ENCODE measurements at regions not wholly inside any gene's neighbourhood (a gene's known extent, or its start where the extent isn't known, plus 50 kb on each side); places are given as distances from the start of the nearest gene placed in this dataset.
A peak's percentile ranks its signal among the peaks of the same experiment; 100 is the strongest.

DNA sequence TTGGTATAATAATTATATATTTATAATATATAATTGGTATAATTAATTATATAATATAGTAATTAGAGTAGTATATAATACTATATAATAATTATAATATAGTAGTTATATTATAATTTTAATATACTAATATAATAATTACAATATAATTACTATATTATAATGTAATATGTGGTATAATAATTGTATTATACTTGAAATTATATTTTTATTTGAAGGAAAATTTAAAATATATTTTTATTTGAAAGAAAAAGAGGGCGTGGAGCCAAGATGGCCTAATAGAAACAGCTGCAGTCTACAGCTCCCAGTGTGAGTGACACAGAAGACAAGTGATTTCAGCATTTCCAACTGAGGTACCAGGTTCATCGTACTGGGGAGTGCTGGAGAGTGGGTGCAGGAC, 365.9 kb downstream of the MMUT start:
- DNase-seq, result no peak

DNA sequence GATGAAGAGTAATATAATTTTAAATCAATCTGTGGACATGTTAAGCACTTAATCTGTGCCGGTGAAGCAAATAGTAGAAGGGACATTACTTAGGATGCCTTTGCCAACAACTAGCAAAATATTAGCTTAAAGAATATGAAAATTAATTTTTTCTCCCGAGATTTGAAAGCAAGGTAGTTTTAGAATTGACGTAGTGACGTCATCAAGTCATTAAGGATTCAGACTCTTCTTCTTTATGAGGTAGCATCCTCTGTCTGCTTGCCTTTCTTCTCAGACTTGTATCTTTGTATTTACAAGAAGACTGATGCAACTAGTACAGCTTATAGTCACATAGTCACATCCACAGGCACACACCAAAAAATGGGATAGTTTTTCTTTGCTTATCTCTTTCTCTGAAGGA, 374.4 kb downstream of the MMUT start:
- DNase-seq, result no peak

DNA sequence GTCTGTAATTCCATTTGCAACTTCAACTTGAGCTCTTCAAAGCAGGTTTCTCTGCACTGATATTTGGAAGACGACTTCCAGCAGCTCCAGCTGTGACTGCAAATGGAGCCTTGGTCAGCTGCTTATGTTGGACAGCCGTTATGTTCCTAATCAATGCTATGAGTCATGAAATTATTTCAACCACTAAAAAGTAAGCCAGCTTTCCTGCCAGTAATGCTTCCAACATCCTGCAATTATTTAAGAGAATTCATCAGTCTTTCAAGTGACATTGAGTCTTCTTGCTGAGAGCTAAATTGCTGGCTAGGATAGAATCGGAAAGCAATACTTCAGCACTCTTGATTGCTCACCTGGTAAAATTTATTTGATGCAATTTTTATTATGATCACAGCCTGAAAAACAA, 375.7 kb downstream of the MMUT start:
- DNase-seq, result peak in 2 of 3 experiments; percentile 41 to 76

DNA sequence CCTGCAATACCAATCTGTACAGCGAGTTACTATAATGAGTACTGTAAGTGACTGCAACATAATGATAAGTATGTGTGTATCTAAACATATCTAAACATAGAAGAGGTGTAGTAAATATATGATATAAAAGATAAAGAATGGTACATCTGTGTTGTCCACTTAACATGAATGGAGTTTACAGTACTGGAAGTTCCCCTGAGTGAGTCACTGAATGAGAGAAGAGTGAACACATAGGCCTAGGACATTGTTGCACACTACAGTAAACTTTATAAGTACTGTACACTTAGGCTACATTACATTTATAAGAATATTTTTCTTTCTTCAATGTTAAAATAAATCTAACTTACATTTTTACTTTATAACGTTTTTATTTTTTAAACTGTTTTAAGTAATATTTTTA, 380.4 kb downstream of the MMUT start:
- DNase-seq, result no peak

DNA sequence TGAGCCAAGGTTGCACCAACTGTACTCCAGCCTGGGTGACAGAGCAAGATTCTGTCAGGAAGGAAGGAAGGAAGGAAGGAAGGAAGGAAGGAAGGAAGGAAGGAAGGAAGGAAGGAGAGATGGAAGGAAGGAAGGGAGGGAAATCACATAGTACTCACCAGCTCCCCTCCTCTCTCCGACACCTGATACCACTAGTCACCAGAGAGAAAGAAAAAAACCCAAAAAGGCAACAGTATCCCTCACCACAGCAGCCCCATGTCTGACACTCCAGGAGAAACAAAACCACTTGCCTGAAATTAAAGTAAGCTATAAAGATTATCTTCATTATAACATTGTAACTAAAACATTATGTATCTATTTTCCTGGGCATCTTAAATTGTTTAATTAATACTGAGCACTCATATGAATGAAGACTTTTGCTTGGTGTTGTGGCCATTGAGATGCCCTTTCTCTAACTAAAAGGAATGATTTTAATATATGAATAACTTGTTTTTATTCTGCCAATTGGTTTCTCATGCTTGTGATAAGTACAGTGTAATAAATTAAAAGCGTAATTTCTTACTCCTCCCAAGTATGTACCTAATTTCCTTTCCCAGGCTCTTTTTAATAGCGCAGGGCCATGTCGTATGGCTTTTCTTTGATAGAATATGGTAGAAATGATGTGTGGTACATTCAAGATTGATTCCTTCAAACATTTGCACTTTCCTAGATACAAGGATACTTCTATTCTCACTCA, 390.0 kb downstream of the MMUT start:
- no peak for DNase-seq

DNA sequence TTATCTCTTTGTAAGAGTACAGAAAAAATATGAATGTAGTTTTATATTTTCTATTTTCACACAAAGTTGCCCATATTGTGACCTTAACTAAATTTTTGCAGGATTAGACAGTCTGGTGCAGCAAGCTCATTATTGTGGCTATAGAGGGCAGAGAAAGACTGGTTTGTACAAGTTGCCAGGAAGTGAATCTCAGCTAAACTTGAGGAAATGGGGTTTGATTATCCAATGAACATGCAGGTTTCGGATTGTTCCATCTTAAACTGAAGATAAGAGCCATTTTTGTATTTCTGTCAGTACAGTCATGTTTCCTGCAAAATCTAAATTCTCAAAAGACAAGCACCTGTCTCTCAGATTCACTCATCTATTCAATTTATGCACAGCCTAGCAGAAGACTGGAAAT, 390.9 kb downstream of the MMUT start:
- no peak for DNase-seq

DNA sequence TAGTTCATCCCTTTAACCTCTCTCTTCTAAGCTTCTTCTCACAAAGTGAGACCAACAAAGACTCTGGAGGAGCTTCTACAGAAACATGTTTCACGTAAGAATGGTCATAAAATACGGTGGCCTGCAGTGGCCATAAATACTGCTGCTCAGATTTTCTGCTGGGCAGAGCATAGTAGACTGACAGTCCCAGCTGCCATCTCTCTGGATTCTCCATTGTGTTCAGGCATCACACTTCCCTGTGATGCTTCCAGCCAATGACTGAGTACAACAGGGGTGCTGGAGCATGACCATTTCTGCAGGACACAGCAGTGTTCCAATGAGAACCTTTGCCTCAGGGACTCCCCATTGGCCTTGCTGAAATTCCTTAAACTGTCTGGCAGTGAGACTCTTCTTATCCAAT, 392.6 kb downstream of the MMUT start:
- no peak for DNase-seq

DNA sequence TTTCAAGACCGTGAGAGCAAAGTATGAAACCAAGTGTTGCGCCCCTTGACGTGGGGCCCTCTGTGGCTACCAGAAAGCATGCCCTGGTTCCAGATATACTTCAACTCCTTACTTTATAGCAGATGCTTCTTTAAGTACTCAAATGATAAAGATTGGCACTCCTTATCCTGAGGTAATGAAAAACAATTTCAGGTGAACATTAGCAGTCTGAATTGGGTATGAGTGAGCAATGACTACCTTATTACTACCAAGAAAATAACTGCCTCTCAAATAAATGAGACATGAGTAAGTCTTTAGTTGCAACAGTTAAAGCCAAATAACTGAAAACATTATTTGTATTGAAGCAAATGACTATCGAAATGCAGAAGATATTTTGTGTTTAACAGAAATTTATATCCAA, 408.7 kb downstream of the MMUT start:
- DNase-seq, result no peak

DNA sequence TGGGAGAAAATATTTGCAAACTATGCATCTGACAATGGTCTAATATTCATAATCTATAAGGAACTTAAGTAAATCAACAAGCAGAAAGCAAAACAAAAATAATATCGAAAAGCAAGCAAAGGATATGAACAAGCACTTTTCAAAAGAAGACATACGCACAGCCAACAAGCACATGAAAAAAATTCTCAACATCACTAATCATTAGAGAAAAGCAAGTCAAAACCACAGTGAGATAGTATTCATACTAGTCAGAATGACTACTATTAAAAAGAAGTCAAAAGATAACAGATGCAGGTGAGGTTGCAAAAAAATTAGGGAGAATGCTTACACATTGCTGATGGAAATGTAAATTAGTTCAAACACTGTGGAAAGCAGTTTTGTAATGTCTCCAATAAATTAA, 410.2 kb downstream of the MMUT start:
- DNase-seq, result no peak

DNA sequence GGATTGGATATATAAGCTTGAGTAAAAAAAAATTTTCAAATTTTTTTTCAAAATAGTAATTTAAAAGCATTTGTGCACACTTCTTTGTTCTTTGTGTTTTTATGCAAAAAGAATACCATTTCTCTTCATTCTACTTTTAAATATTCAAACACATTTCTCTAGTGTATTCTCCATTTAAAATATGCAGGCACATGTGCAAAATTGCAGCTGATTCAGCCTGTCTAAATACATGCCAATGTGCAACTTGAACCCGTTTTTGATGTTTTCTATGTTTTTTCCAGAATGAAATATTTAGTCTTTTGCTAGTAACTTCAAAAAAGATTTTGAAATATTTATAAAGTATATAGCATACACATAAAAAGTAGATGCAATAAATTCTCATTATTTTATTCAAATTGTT, 411.8 kb downstream of the MMUT start:
- no peak for DNase-seq

DNA sequence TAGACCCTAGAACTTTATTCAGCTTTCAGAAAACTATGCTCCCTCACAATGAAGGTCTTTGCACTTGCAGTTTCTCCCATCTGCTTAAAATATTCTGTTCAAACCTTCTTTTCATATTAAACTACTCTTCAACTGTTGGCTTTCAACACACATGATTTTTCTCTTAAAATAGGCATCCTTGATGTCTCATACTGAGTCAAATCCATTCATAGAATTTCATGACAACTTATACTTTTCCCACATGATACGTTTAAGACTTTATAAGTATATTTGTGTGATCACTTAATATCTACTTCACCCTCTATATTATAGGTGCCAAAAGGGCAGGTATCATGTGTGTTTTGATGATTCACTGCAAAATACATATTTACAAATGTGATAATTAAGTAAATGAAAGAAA, 412.5 kb downstream of the MMUT start:
- no peak for DNase-seq

DNA sequence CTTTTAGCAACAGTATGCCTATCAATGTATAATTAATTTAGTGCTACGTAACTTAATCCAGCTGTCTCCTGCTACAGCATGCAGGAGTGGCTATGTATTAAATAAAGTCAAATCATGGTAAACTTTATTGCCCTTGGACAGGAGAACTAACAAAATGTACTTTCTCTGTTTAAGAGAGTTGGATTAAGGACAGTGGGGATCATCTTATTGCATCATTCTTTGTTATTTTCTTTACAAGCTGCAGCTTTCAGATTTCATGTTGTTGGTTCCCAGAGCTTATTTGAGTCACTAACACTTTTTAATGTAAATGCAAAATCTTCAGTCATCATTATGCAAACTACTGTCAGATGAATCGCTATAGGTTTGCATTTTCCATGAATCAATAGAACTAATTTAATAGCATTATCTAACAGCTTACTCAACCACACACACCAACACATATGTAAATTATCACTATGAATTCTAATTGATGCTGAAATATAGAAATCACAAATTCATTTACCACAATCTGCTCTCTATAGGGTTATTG, 424.7 kb downstream of the MMUT start:
- DNase-seq, result no peak

DNA sequence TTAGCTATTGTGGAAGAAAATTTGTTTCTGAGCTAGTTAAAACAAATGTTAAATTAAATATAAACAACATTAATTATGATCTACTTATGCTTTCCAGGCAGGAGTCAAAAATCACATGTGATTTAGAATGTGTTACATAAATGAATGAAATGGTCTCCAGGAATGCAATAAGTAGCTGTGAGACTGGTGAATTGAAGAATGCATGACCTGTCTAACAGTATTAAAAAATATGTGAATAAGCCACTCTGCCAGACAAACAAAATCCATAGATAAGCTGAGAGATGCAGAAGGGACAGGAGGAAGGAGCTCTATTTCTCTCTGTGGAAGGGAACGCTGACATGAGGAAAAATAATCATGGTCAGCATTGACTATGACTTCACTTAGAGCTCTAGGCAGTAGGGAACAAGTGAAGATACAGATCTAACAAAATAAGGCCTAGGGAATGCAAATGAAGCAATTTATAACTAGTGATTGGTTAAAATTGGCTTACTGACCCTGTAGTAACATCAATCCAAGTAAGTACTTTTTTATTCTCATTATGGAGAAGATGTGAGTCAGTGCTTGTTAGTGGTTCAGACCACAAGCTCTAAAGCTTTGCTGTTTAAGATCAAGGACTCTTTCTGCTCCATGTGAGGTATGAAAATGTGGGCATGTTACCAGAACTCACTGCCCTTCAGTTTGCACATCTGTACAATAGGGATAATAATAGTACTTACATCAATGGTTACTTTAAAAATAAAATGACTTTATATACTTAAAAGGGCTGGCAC, 432.6 kb downstream of the MMUT start:
- no peak for DNase-seq

DNA sequence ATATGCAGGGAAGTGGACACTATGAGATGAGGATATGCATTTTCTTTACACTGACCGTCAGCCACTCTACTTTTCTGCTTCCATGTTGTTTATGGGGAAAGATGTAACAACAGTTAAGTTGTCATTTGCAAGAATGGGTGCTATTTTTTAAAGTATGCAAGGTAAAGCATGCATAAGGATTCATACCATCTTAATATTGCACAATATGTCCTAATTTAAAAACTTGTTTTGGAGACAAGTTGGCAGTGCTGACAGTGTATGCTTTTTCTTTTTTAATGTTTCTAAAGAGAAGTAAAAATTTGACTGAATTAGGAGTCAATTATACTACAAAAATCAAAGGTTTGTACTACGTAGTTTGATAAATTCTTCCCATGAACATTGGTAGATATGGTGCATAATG, 435.4 kb downstream of the MMUT start:
- DNase-seq, result no peak

DNA sequence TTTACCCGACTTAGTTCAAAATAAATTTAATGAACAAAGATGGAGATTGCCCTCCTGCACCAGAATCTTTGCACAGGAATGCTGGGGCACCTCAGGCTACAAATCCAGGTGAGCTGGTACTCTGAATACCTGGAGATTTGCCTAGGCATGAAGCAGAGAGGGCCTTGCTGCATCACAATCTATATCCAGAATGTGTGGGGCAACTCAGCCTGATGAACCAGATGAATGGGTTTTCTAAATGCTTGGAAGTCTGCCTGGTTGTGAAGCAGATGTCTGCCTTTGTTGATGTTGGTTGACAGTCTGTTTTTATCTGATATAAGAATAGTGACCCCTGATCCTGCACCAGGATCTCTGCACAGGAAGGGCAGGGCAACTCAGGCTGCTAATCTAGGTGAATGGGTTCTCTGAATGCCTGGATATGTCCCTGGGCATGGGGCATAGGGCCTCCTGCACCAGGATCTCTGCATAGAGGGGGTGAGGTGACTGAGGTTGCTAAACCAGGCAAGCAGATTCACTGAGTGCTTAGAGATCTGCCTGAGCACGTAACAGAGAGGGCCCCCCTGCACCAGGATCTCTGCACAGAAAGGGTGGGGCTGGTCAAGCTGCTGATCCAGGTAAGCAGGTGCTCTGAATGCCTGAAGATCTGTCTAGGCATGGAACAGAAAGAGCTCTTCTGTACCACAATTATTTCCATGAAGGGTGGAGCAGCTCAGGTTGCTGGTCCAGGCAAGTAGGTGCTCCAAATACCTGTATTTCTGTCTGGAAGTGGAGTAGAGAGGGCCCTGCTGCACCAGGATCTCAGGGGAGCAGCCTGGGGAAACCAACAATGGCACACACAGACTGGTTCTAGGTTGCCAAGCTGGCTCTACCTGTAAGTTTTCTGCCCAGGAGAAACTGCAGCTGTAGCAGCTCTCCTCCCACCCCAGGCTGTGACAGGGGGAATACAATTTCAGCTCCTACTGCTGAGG, 437.5 kb downstream of the MMUT start:
- DNase-seq, result no peak

DNA sequence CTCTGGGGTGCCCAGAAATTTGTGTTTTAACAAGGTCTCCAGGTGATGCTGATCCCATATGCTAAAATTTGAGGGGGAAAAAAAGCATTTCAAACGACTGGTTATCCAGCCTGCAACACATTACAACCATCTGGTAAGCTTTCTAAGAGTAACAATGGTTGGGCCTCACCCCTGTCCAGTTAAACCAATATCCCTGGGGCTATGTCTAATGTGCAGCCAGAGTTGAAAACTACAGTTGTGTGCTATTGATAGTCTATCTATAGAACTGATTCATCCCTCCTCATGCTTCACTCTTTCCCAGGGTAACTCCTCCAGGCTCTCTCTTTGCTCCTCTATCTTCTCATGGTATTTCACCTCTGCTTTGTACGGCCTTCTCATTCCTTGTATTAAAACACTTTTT, 458.3 kb downstream of the MMUT start:
- peak in 1 of 3 experiments; percentile 4 for DNase-seq

DNA sequence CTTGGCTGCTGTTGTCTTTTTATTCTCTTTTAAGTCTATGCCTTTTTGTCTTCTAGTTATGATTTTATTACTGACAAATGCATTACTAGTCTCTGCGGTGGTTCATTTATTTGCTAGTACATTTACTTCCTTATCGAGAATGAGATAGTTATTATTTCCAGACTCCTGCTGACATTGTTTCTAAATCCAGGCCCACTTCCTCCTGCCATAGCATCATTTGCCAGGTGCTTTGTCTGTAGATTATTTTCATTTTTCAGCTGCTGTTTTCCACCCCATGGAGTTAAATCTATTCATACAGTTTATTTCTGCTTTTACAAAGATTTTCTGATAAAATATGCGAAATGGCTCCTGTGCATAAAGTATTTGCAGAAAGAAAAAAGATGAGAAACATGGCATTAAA, 459.7 kb downstream of the MMUT start:
- peak in 2 of 3 experiments; percentile 27 to 76 for DNase-seq

DNA sequence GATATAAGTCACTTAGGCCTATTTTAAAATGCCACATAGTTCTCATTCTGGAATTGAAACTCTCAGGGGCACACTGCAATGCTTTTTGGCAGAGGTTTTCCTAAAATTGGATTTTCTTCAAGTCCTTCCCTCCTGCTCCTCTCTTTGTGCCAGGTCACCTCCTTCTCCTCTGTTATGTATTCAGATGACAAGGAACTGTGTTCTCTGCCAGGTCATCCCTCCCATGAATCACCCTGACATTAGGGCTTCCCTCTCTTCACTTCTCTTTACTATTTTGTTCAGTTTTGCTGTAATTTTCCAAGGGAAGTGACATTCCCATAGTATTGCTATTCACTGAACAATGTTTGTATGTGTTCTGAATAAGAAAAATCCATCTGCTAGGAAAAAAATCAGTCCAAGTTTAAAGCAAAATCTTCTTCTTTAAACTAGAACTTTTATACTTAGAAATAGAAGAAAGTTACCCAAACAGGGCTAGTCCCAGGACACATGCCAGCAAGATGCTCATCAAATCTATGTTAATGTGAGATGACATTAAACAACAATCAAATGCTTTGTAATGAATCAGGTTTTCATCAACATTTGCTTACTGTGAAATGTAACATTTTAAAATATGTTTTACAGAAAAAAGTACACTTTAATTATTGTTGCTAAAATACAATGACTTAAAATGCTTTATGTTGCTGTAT, 461.1 kb downstream of the MMUT start:
- DNase-seq, result no peak

DNA sequence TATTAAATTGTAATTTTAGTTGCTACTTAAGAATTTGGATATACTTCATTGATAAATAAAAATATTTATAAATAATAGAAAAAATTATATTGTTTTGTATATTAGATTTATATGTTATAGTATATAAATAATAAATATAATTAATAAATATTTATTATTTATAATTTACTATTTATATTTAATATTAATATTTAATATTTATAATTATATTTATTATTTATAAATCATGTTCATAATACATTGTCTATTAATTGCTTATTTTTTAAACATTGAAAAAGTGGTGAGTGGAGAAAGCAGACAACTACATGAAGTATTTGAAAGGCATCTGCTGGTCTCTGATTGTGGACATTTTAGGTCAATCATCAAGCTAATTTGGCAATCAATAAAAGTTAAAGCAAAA, 464.5 kb downstream of the MMUT start:
- DNase-seq, result no peak

DNA sequence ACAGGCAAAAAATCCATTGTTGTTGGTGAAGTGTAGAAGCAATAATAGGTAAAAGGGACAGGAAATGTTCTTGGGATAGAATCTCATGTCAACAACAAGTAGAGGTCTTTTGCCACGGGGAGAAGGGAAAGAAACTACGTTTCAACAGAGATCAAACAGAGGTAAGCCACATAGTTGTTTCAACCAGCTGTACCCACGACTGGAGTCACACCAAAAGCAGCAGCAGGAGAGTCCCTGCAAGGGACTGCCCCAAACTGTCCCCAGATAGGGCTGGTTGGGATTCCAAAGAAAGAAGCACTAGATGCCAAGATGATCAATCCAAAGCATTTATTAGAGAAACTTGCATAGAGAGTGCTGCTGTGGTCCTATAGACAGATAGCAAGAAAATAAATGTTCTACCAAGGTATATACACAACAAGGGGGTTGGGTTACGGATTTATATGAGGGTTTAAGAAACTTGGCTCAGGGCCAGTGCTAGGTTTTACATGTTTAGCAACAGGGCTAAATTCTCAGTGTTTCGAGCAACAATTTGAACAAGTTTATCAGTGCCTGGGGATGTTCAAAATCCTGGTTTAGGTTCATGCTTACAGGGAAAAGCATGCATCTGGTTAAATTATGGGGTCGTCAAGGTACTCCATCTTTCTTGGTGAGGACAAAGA, 466.5 kb downstream of the MMUT start:
- DNase-seq, result no peak

DNA sequence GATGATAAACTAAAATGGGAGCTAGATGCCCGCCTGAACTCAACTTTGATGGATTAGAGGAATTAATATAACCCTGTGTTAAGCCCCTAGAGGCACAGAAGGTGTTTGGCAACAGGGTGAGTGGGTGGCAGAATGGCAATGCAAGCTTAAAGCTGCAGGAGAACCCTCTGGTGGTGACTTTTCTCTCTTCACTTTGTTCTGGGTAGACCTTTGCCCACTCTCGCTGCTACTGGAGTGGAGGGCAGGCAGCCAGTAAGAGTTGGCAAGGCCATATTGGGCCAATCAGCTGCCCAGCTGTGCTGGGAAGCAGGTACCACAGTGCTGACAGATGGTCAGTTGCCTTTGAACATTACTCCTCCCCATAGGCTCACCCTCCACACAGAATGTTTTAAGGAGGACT, 468.2 kb downstream of the MMUT start:
- no peak for DNase-seq

DNA sequence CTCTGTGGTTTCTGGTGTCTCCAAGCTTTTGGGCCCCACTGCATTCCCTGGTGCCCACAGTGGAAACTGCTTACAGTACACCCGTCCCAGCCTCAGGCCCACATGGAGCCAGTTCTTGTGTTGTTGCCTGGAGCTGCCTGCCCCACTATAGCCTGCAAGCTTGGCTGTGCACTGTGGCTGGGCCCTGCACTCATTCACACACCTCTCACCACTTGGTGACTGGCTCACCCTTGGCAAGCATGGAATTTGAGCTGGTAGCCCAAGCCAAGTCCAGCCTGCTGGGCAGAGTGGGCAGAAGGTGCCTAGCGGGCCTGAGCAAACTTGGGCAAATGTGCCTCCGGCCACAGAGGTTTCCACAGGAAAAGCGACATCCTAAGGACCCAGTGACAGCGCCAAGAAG, 472.3 kb downstream of the MMUT start:
- no peak for DNase-seq

Measured in NCI-H1417 (cell line).